DOHH2 (cell line): ENCODE measurements at regions not wholly inside any gene's neighbourhood (a gene's known extent, or its start where the extent isn't known, plus 50 kb on each side); places are given as distances from the start of the nearest gene placed in this dataset.

Source experiments
- CTCF ChIP-seq: fragments of 200-600 bp; sonication (generic); IDR thresholded peaks from one replicate; pipeline ENCODE4 v1.5.1; 2014; ENCODE audit warnings: antibody characterized with exemption, mild to moderate bottlenecking, low read depth, low read length; ENCODE audit not compliant: poor library complexity, severe bottlenecking
- EZH2phosphoT487 ChIP-seq: fragments of 200-600 bp; sonication (generic); IDR thresholded peaks from 2 replicates; pipeline ENCODE4 v1.6.1; 2017; ENCODE audit warnings: borderline replicate concordance, mild to moderate bottlenecking, antibody characterized with exemption, low read length, moderate library complexity, mixed read lengths

GRCh38 chr21:24210130-24210529 is 1397.2 kb downstream of the MRPL39 start:
- TF ChIP-seq CTCF (no peak), EZH2phosphoT487 (no peak)
